ENCODE measurements at regions not wholly inside any gene's neighbourhood (a gene's known extent, or its start where the extent isn't known, plus 50 kb on each side); places are given as distances from the start of the nearest gene placed in this dataset.

DNA sequence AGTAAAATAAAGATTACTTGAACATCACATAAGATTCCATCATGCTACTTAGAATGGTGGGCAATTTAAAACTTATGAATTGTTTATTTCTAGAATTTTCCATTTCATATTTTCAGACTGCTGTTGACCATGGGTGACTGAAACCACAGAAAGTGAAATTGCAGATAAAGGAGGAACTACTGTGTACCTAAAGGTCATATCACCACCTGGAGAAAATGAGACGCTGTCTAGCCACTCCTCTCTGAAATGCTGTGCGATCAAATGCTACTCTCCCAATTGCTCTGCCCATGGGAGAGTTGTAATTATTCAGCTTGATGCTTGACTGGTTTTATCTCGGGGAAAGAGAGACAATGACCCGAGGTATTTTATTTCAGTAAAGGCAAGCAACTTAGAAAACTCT lies 128.9 kb upstream of the ERCC4 start:
- TF ChIP-seq POLR2A (IDR thresholded peaks at IDR 0.05): no peak
- no peak for TF ChIP-seq CTCF (IDR thresholded peaks at IDR 0.05)

Data from stomach (tissue), 4 donors.